DMS153 treated with DMSO at 0.1 percent for 48 hours (cell line): ENCODE measurements at regions not wholly inside any gene's neighbourhood (a gene's known extent, or its start where the extent isn't known, plus 50 kb on each side); places are given as distances from the start of the nearest gene placed in this dataset.

Experiments
- DNase-seq: peaks from one replicate; lab custom pipeline; 2025; ENCODE audit not compliant: unreplicated experiment; lab: John Stamatoyannopoulos, UW

DNA sequence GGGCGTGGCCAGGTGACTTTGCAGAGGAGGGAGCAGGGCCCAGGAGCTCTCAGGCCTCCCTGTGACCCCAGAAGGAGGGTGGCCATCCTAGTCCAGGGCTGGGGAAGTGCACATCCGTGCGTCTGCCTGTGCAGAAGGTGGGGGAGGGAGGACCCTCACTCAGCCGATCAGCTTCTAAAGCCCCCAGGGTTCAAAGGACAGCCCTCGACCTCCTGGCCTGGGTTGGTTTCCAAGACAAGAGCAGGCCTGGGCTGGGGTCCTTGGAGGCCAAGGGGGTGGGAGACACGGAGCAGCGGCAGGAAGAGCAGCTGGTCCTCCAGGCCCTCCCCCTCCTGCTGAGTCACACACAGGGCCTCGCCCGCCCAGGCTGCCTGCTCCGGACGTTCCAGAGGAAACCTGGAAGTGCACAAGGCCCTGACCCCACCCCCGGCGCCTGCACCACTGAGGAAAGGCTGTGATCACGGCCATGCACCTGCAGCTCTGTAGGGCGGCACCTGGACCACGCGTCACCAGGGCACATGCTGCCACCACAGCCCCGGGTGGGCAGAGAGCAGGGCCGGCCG, 67.1 kb upstream of the ZNF469 start:
- no peak for DNase-seq

DNA sequence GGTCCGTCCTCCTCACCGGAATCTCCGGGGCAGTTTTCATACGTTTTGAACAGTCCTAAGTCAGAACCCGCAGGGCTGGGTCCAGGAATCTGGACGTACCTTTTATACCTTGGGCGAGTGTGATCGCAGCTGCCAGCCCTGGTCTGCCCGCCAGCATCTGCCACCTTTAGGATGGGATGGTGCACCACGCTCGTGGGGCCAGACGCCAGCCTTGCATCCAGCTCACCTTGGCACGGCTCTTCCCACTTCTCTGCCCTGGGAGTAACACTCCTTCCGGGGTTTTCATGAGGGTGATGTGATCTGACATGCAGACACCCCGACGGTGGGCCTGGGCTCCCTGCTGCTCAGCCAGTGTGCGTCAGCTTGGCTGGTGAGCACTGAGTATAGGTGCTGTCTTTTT, 66.6 kb upstream of the ZNF469 start:
- no peak for DNase-seq

DNA sequence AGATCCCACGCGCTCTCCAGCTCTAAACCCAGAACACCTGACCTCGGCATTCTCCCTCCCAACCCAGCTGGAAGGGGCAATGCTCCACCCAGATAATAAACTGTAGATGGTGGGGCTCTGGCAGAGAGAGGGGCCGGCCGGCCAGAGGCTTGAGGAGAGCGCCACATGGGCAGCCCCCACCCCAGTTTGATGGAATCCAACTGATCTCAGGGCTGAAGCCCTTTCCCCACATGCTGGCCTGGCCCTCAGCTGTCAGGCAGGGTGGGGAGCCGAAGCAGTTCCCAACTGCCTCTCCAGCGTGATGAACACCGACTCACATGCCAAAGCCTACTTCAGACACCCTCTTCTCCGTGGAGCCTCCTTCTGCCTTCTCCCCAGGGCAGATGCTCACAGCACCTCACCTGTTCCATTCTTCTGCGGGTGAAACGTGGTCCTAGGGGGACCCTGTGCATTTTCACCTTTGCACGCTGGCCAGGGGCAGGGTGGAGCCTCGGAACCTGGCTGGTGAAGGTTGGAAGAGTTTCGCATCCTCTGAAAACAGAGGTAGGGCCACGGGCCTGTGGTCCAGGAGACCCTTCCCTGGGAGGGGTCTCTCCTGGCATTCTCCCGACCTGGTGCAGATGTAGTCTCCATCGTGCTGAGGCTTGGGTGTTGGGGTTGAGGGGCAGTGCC, 65.7 kb upstream of the ZNF469 start:
- no peak for DNase-seq

DNA sequence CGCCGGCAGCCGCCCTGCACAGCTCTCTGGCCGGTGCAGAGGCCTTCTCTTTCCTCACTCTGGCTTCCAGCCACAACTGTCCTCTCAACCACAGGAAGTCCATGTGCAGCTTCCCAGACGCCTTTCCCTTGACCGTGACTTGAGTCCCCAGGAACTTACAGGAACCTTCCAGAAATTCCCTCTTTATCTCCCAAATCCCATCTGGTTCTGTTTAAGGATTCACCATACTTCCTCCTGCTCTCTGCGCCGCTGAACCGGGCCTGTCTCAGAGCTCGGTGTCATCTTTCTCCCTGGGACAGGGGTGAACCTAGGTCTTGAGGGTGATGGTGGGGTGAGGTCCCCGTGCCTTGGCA, 65.2 kb upstream of the ZNF469 start:
- DNase-seq: no peak

DNA sequence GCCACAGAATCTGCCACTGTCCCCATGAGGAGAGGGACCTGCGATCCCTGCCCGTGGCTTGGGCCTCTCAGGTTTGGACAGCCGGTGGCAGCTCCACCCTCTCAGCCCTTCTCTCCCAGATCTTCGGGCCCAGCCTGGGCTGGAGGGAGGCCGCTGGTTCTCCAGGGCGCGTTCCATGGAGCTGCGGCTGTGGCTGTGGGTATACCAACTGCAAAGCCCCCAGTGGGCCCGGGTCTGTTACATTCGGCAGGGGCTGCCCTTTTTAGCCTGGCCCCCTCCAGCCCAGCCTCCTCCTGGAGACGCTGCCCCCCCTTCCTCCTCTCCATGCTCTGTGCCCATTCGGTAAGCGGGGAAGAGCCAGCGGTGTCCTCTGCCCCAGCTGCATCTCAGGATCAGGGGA, 64.7 kb upstream of the ZNF469 start:
- no peak for DNase-seq

DNA sequence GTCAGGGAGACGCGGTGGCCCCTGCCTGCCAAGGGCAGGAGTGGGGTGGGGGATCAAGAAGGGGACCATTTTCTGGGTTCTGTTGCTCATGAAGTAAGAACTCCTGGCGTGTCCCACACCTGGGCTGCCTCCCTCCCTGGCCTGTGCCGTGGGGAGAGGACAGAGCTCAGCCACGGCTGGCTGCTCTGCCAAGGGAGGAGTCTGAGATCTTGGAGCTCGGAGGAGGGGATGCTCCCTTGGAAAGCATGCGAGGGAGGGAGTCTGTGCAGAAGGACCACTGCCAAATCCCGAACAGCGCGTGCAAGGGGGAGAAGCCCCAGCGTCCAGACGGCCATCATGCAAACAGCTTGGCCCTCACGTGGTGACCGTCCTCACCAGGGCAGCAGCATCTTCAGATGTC, 64.2 kb upstream of the ZNF469 start:
- no peak for DNase-seq

DNA sequence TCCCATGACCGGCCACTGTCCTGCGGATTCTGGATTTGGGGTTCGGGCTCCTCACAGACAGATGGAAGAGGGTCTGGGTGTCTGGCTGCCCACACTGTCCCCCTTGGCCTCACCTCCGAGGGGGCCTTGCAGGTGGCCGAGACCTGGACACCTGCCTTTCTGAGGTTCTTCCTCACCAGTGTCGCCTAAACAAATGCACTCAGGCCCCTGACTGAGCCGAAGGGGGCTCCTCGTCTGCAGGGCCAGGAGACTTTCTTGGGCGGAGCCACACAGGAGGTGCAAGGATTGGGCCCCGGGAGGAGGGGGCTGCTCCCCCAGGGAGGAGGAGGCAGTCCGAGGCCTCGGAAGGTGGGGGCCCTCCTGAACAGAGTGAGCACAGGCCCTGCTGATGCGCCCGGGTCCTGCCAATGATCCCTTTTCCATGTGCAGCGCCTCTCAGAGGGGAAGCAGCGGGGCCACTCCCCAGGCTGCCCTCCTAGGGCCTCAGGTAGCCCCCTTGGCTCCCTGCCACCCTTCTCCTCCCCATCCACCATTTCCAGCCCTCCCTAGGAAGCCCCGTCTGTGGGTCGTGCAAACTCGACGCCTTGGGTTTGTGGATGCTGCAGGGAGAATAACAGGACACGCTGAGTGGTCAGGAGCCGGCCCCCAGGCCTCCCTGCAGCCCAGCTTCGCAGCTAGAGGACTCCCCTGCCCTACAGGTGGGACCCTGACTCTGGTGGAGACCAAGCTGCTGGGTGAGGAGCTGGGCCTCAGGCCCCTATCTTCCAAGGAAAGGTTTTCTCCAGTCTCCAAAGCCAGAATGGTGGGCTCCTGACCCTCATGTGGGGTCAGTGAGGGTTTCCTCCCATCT, 63.4 kb upstream of the ZNF469 start:
- no peak for DNase-seq

DNA sequence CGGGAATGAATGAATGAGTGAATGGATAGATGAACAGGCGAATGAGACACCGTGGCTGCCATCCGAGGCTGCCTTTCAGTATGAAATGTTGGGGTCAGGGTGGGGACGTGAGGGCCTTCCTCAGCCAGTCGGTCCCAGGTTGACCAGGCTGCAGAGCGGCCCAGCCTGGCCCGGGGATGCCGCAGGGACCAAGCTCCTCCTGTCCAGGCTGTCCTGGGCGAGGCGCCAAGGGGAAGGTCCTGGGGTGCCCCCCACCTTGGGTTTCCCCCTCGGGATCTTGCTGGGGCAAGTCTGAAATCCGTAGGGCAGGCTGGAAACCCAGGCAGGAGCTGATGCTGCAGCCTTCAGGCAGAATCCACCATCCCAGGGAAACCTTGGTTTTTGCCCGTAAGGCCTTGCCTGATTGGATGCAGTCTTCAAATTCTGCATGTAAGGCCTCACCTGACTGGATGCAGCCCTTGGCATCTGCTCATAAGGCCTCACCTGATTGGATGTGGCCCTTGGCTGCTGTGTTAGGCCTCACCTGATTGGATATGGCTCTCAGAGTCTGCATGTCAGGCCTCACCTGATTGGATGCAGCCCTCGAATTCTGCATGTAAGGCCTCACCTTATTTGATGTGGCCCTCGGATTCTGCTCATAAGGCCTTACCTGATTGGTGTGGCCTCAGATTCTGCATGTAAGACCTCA, 61.7 kb upstream of the ZNF469 start:
- no peak for DNase-seq

DNA sequence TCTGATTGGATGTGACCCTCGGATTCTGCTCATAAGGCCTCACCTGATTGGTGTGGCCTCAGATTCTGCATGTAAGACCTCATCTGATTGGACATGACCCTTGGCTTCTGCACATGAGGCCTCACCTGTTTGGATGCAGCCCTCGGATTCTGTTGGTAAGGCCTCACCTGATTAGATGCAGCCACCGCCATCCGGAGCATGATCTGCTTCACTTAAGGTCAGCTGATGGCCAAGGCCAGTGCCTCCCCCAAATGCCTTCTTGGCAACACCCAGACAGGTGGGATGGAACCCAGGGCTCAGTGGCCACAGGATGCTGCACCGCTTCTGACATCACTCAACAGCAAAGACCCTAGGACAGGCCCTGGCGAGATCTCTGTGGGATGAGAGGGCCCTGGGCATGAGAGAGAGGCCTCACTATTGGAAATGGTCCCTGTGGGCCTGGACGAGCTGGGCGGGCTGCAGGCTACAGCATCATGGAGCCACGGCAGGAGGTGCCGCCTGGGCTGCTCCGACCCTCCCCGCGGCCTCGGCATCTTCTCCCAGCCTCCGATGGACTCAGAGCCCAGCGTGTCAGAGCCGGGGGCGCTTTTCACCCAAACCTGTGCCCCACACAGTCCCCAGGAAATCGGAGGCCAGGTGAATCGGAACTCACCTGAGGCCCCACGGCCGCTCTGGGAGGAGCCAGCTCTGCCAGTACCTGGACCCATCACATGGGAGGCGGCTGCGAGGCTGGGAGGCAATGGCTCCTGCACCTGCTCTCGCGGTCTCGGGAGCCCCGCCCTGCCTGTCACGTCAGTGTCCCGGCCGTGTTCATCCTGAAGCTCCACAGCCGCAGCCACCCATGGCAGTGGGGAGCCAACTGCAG, 60.9 kb upstream of the ZNF469 start:
- no peak for DNase-seq

DNA sequence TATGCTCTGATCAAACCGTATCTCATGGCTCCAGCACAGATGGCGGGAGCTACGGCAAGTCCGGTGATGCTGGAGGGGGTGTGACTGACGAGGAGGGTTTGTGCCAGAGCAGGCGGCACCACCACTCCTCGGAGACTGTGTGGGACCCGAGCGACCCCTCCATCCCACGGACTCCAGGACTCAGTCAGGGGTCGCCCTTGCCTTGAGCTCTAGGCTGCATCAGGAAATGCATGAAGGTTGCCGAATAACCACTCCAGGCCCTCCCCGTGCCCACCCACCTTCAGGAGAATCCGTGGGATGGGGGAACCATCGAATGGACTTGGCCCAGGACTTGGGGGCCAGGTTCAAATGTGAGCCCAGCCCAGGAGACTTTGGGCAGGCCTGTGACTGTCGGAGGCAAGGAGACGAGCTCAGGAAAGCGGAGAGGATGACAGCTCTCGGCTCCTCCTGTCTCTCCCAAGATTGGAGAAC, 60.2 kb upstream of the ZNF469 start:
- no peak for DNase-seq

DNA sequence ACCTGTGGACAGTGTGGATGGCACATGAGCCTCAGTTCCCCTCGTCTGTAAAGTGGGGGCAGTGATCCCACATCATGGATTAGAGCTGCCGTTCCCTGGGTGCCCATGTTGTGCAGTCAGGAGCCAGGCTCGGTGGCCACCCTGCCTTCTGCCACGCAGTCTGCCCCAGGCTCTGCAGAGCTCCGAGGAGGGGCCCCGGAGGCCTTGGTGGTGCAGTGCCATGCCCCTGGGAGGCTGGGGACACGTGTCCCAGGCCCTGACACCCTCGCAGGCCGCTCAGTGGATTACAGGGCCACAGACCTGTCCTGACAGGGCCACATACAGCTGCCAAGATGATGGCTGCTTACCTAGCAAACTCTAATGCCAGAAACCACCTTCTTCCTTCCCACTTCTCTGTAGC, 59.7 kb upstream of the ZNF469 start:
- DNase-seq: no peak

DNA sequence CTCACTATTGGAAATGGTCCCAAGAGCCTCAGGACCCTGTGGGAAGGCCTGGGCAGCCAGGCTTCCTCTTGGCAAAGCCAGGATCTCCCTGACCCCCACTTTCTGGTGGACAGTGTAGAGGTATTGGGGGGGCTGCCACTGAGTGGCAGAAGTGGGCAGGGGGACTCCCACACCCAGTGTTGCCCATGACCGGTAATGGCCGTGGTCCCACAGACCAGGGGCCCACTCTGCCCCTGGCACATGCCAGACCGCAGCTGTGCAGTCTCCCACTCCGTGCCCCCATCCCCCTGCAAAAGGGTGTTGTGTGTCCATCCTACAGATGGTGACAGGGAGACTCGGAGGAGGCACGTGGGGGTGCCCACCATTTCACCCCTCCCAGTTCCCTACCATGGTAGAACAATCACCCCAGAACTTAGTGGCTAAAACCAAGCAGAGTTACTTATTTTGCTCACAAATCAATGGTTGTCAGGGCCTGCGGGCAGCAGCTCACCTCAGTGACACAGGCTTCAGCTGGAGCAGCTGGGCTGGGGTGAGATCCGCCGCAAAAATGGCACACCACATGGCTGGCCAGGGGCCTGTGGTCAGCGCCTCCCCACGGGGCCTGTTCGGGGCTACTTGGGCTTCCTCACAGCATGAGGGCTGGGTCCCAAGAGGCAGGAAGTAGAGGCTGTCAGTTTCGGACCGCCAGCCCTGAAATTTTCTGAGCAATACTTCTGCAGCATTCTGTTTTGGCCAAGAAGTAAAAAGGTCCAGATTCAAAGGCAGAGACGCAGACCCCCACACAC, 59.0 kb upstream of the ZNF469 start:
- no peak for DNase-seq

DNA sequence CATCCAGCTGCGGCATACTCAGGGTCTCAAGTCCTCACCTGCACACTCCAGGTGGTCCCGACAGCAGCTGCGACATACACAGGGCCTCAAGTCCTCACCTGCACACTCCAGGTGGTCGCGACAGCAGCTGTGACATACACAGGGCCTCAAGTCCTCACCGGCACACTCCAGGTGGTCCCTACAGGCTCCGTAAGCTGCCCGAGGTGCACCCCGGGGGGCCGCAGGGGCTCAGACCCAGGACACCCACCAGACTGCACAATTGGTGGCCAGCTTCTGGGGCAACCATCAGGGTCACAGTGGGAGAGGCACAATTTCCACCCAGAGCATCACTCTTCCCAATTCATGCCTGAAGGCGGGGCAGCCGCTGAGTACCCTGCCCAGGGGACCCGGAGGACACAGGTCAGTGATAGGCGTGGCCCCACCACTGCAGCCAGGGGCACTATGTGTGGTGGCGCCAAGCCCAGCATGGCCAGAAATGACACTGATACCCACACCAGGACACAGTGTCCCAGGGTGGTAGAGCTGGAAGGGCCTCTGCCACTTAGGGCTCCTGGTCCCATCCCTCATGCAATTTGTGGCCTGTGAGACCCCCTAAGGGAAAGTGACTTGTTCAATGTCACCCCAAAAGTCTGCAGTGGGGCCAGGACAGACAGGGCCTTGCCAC, 57.5 kb upstream of the ZNF469 start:
- no peak for DNase-seq

DNA sequence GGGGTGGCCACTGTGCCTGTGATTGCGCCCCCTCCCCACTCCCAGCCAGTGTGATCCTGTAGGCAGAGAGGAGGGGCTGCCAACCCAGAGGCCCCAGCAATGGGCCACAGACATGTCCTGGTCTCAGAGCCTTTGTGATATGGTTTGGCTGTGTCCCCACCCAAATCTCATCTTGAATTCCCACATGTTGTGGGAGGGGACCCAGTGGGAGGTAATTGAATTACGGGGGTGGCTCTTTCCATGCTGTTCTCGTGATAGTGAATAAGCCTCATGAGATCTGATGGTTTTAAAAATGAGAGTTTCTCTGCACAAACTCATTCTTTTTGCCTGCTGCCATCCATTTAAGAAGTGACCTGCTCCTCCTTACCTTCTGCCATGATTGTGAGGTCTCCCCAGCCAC, 56.8 kb upstream of the ZNF469 start:
- no peak for DNase-seq

DNA sequence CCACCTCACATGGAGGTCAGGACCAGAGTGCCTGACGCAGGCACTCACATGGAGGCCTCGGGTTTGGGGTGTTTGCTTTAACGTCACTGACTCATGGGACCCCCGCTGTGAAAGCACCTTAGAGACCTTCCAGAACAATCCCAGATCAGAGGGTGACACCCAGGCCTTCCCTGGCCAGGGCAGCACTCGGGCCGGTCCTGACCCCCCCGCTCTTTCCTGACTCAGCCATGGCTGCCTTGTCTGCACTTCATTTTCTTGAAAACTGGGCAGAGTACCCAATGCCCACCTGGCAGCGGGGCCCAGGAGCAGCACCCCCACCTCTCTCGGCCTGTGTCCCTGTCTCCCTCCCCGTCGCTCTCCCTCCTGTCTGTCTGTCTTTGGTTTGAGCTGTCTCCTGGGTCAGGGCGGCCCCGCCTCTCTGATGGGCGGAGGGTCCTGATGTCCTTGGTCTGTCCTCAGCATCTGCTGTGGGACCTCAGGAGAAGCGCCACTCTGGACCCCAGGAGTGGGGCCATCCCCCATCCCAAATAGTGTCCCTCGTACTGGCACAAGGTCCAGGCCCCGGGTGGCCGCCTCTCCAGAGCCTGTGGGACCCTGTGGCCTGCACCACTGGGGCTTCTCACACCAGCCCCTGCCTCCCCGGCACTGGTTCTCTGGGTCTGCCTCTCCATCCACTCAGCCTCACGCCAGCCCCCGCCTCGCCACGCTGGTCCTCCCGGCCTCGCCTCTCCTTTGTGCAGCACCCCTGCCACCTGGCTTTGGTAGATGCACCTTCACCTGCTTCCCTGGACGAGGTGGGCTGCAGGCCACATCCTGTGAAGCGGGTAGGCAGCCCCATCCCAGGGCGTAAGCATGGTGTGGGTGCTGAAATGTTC, 55.9 kb upstream of the ZNF469 start:
- no peak for DNase-seq

DNA sequence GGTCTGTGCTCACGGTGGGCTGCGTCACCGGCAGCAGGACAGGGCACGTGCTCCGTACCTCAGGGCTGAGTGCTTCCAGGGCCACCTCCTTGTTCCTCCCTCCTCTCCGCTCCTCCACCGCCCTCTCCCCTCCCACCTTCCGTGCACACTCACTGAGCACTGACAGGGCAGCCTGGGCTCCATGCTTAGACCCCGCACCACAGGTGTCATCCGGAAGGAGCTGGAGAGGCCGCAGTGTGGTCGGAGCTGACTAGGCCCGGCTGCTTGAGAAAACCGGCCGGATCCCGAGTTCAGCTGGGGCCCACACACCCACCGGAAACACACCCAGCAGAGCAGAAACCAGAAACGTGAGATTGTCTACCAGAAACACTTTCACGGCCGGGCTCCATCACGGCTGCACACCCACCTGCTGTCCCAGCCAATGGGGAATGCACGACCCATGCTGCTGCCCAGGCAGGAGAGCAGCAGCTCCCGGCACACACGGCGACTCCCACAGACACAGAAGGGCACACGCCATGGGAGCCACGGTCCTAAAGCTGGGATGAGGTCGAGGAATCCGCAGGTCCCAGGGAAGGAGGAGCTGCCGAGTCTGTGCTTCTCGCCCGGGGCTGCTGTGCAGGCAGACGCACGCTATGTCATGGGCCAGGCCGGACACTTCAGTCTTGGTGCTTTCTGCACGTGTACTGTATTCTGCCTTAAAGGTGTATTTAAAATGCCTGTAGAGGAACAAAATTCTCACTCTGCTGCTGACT, 55.0 kb upstream of the ZNF469 start:
- no peak for DNase-seq

DNA sequence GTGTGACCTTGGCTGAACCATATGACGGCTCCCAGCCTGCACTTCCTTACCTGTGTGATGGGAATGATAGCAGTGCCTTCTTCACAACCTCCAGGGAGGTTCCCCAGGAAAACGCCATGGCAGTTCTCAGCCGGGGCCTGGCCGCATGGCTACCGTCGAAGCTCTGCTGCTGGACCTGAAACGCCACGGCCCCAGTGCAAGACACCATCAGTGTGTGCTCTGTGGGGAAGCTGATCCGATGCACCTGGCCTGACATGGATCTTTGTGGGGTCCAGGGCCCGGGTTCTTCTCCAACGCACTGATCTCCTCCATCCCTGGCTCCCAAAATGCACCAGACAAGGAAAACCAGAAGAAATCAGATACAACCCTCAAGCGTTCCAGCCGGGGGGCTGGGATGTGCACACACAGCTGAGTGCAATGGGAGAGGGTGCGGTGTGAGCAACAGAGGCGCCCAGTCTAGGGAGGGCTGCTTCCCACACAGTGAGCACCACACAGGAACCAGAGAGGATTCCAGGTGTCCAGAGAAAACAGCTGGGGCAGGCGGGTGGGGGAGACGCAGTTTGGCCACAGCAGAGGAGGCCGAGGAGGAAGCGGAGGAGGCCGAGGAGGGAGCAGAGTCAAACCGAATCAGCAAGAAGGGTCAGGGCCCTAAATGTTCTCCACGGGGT, 54.3 kb upstream of the ZNF469 start:
- no peak for DNase-seq
